ENCODE measurements at regions not wholly inside any gene's neighbourhood (a gene's known extent, or its start where the extent isn't known, plus 50 kb on each side); places are given as distances from the start of the nearest gene placed in this dataset.
A peak's percentile ranks its signal among the peaks of the same experiment; 100 is the strongest.

- no peaks in the 10 kb centered on the region for H3K4me1 ChIP-seq
- TF ChIP-seq POLR2A (IDR thresholded peaks at IDR 0.05) (no peak), CTCF (IDR thresholded peaks at IDR 0.05) (no peak)
Measured at GRCh38 chr9:135315572-135315971, 164.0 kb upstream of the PPP1R26 start.

GRCh38 chr9:135320331-135320730 lies 159.3 kb upstream of the PPP1R26 start:
- DNase-seq, result no peak
- Histone ChIP-seq H3K9me3 (no peaks in the 10 kb centered on the region), H3K27me3 (no peaks in the 10 kb centered on the region), H3K27ac (no peak overlapping the region), H3K4me1 (no peaks in the 10 kb centered on the region), H3K36me3 (no peaks in the 10 kb centered on the region), H3K4me3 (no peak overlapping the region)
- no peak for TF ChIP-seq POLR2A (IDR thresholded peaks at IDR 0.05)
- TF ChIP-seq CTCF (IDR thresholded peaks at IDR 0.05), result no peak

More at GRCh38 chr9:135315572-135315971, 164.0 kb upstream of the PPP1R26 start:
- no peaks in the 10 kb centered on the region for H3K9me3 ChIP-seq
- no peak overlapping the region for H3K27ac ChIP-seq
- no peak for DNase-seq
- H3K27me3 ChIP-seq, result no peaks in the 10 kb centered on the region
- no peak overlapping the region for H3K4me3 ChIP-seq
- H3K36me3 ChIP-seq, result no peaks in the 10 kb centered on the region

- H3K36me3 ChIP-seq, result no peaks in the 10 kb centered on the region
- H3K27me3 ChIP-seq, result no peaks in the 10 kb centered on the region
- H3K4me3 ChIP-seq, result no peak overlapping the region
- H3K27ac ChIP-seq, result no peak overlapping the region
- TF ChIP-seq POLR2A (IDR thresholded peaks at IDR 0.05), result no peak
- TF ChIP-seq CTCF (IDR thresholded peaks at IDR 0.05), result no peak
- H3K9me3 ChIP-seq, result no peaks in the 10 kb centered on the region
- DNase-seq, result peak in 1 of 3 donors; percentile 39
- no peaks in the 10 kb centered on the region for H3K4me1 ChIP-seq
Measured at GRCh38 chr9:135320943-135321342, 158.6 kb upstream of the PPP1R26 start.

- no peaks in the 10 kb centered on the region for H3K36me3 ChIP-seq
- TF ChIP-seq POLR2A (IDR thresholded peaks at IDR 0.05) (no peak), CTCF (IDR thresholded peaks at IDR 0.05) (no peak)
- no peak for DNase-seq
- no peaks in the 10 kb centered on the region for H3K9me3 ChIP-seq
- no peaks in the 10 kb centered on the region for H3K4me1 ChIP-seq
- H3K4me3 ChIP-seq, result no peak overlapping the region
- no peak overlapping the region for H3K27ac ChIP-seq
- no peaks in the 10 kb centered on the region for H3K27me3 ChIP-seq
Measured at GRCh38 chr9:135321580-135321979, 158.0 kb upstream of the PPP1R26 start.

- no peaks in the 10 kb centered on the region for H3K27me3 ChIP-seq
- H3K4me3 ChIP-seq, result no peak overlapping the region
- peaks cover 0 to 3% (median 0%) of the 10 kb centered on the region in 4 donors for H3K9me3 ChIP-seq
- DNase-seq, result no peak
- TF ChIP-seq CTCF (IDR thresholded peaks at IDR 0.05) (no peak), POLR2A (IDR thresholded peaks at IDR 0.05) (no peak)
- H3K36me3 ChIP-seq, result no peaks in the 10 kb centered on the region
- no peak overlapping the region for H3K27ac ChIP-seq
- H3K4me1 ChIP-seq, result no peaks in the 10 kb centered on the region
Measured at GRCh38 chr9:135324329-135324728, 155.3 kb upstream of the PPP1R26 start.

DNA sequence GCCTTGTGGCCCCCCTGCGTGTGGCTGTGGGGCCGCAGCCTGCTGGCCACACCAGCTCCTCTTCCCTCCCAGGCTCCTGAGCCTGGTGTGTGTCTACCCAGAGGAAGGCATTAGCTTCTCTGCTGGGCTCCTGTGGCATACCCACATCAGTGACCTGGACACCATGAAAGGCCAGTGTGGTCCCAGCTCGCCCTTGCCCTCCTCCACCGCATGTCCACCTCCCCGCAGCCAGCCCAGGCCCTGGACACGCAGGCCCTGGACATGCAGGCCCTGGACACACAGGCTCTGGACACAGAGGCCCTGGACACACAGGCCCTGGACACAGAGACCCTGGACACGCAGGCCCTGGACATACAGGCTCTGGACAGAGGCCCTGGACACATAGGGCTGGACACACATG lies 153.4 kb upstream of the PPP1R26 start:
- TF ChIP-seq CTCF (IDR thresholded peaks at IDR 0.05), result no peak
- no peak for TF ChIP-seq POLR2A (IDR thresholded peaks at IDR 0.05)
- H3K27me3 ChIP-seq, result no peaks in the 10 kb centered on the region
- peaks cover 0 to 3% (median 0%) of the 10 kb centered on the region in 4 donors for H3K9me3 ChIP-seq
- DNase-seq, result peak in 1 of 3 donors; percentile 15
- H3K27ac ChIP-seq, result no peak overlapping the region
- no peaks in the 10 kb centered on the region for H3K4me1 ChIP-seq
- no peak overlapping the region for H3K4me3 ChIP-seq
- H3K36me3 ChIP-seq, result no peaks in the 10 kb centered on the region
